Hepatocyte (in vitro differentiated cells): ENCODE measurements at regions not wholly inside any gene's neighbourhood (a gene's known extent, or its start where the extent isn't known, plus 50 kb on each side); places are given as distances from the start of the nearest gene placed in this dataset.

Experiments used
- EZH2 ChIP-seq: fragments of 200-600 bp; sonication (generic); IDR thresholded peaks from 2 replicates; pipeline ENCODE4 v1.6.1; 2016; ENCODE audit warnings: antibody characterized with exemption, mild to moderate bottlenecking, borderline replicate concordance
- EZH2phosphoT487 ChIP-seq: fragments of 200-600 bp; sonication (generic); IDR thresholded peaks from one replicate; pipeline ENCODE4 v1.6.1; 2018; ENCODE audit warnings: antibody characterized with exemption, mild to moderate bottlenecking, low read depth, moderate library complexity; ENCODE audit not compliant: unreplicated experiment, severe bottlenecking
- TF ChIP-seq, protein P1 (sequence below): fragments of 200-600 bp; sonication (generic); IDR thresholded peaks from 2 replicates; pipeline ENCODE4 v1.5.1; 2016; ENCODE audit warnings: antibody characterized with exemption, mild to moderate bottlenecking; ENCODE audit not compliant: poor library complexity

DNA sequence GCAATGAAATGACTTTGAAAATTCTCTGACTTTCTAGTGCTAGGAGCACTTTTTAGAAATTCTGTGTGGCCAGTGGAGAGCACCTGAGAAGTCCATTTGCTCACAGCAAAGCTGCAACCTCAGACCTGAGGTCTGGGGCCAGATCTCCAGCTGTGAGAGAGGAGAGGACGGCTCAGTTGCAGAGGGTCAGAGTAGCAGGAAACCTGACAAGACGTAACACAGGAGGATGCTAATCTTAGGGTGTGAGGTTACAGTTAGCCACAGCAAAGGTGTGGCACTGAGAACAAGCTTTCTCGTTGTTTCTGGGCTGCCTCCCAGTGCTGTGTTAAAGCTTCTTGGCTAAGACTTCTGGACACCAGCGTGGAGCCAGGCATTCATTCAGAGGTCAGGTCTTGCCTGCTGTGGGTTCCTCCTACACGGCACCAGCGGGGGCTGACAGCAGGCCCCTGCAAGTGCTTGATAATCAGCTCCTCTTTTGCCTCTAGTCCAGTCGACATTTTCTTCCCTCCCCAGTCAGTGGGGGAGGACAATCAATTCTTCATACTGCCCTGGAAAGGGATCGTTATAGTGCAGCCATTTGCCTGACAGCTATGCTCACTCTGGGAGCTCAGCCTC, 435.4 kb upstream of the DPP6 start:
- TF ChIP-seq, protein P1, sequence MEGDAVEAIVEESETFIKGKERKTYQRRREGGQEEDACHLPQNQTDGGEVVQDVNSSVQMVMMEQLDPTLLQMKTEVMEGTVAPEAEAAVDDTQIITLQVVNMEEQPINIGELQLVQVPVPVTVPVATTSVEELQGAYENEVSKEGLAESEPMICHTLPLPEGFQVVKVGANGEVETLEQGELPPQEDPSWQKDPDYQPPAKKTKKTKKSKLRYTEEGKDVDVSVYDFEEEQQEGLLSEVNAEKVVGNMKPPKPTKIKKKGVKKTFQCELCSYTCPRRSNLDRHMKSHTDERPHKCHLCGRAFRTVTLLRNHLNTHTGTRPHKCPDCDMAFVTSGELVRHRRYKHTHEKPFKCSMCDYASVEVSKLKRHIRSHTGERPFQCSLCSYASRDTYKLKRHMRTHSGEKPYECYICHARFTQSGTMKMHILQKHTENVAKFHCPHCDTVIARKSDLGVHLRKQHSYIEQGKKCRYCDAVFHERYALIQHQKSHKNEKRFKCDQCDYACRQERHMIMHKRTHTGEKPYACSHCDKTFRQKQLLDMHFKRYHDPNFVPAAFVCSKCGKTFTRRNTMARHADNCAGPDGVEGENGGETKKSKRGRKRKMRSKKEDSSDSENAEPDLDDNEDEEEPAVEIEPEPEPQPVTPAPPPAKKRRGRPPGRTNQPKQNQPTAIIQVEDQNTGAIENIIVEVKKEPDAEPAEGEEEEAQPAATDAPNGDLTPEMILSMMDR = no peak
- no peak for TF ChIP-seq EZH2
- no peak for TF ChIP-seq EZH2phosphoT487
